Panc1 (cell line): ENCODE measurements at regions not wholly inside any gene's neighbourhood (a gene's known extent, or its start where the extent isn't known, plus 50 kb on each side); places are given as distances from the start of the nearest gene placed in this dataset.

ENCODE experiments used
- ATAC-seq: fragments of 200-7000 bp; cut with Tn5 transposase; 2 replicates; pipeline ENCODE4 v1.9.1; 2020; ENCODE audit warnings: mild to moderate bottlenecking, moderate library complexity
- BruUV-seq: library from RNA; stranded (reverse); fragments of 400-500 nt; replicated peaks from 2 replicates; lab custom pipeline; 2021; lab: Mats Ljungman, UMichigan
- CTCF ChIA-PET: fragments of 300-600 bp; sonication (Branson Sonifier 250); formaldehyde crosslinking; loops from one replicate; lab custom pipeline; 2022; ENCODE audit warnings: antibody characterized with exemption; lab: Charles Lee
- POLR2A ChIA-PET: fragments of 300-600 bp; sonication (Branson Sonifier 250); formaldehyde crosslinking; loops from one replicate; lab custom pipeline; 2022; ENCODE audit warnings: antibody characterized with exemption; lab: Charles Lee
- DNase-seq: peaks from one replicate; pipeline ENCODE4 v3.0.0-alpha.2; 2010; ENCODE audit warnings: low read depth, low spot score
- H3K27ac ChIP-seq: 2 replicates; pipeline ENCODE4 v1.5.1; 2011; ENCODE audit warnings: mild to moderate bottlenecking, low read length, inconsistent platforms
- H3K27me3 ChIP-seq: fragments of 200-500 bp; sonication (Bioruptor generic); 2 replicates; pipeline ENCODE4 v1.6.0; 2014; ENCODE audit warnings: low read length, inconsistent platforms; ENCODE audit not compliant: control insufficient read depth, insufficient read depth
- H3K36me3 ChIP-seq: fragments of 200-500 bp; sonication (Bioruptor generic); 2 replicates; pipeline ENCODE4 v1.5.1; 2014; ENCODE audit warnings: inconsistent platforms, mild to moderate bottlenecking, low read length, moderate library complexity; ENCODE audit not compliant: control insufficient read depth, insufficient read depth
- H3K4me1 ChIP-seq: 2 replicates; pipeline ENCODE4 v1.5.1; 2011; ENCODE audit warnings: inconsistent platforms, mild to moderate bottlenecking, low read length, moderate library complexity; ENCODE audit not compliant: control insufficient read depth, insufficient read depth
- H3K4me3 ChIP-seq, 2 experiments: 2 replicates each; pipeline ENCODE4 v1.5.1; 2011 to 2012; ENCODE audit warnings: low read depth in 2 of 2, low read length in 2 of 2, mild to moderate bottlenecking in 2 of 2, inconsistent platforms in 1 of 2, moderate library complexity in 1 of 2
- H3K9me3 ChIP-seq: fragments of 200-500 bp; sonication (Bioruptor generic); 2 replicates; pipeline ENCODE4 v1.5.1; 2014; ENCODE audit warnings: low read depth, mild to moderate bottlenecking, inconsistent platforms, low read length, moderate library complexity; ENCODE audit not compliant: control insufficient read depth, insufficient read depth
- POLR2AphosphoS5 ChIP-seq: IDR thresholded peaks from 2 replicates; pipeline ENCODE4 v1.6.1; 2012; ENCODE audit warnings: mild to moderate bottlenecking, low read depth, low read length, moderate library complexity
- REST ChIP-seq, 2 experiments: IDR thresholded peaks; 2 replicates each; pipeline ENCODE4 v1.6.1; 2011 to 2012; ENCODE audit warnings: low read depth in 2 of 2, control low read depth in 1 of 2, low read length in 1 of 2, mild to moderate bottlenecking in 1 of 2, moderate library complexity in 1 of 2; ENCODE audit not compliant: insufficient read depth in 1 of 2
- SIN3A ChIP-seq: IDR thresholded peaks from 2 replicates; pipeline ENCODE4 v1.6.1; 2012; ENCODE audit warnings: low read depth, mild to moderate bottlenecking, low read length, moderate library complexity, borderline replicate concordance; ENCODE audit not compliant: insufficient read depth
- TCF7L2 ChIP-seq: IDR thresholded peaks from 2 replicates; pipeline ENCODE4 v1.6.1; 2011; ENCODE audit warnings: mild to moderate bottlenecking, low read depth, low read length, inconsistent platforms
- in situ Hi-C: cut with HindIII; loops from 2 replicates; pipeline ENCODE4 v1.10.0; 2016; ENCODE audit warnings: low sequenced_read_pairs, low pct_unique_long_range_greater_than_20kb
- intact Hi-C: fragments of 100-400 bp; cut with micrococcal nuclease; formaldehyde crosslinking; loops from one replicate; pipeline ENCODE4 v1.10.0; 2022; ENCODE audit not compliant: unreplicated experiment
- TF ChIP-seq, protein P1 (sequence below): fragments of 450-650 bp; IDR thresholded peaks from 2 replicates; pipeline ENCODE4 v1.5.1; 2017; ENCODE audit warnings: mild to moderate bottlenecking

DNA sequence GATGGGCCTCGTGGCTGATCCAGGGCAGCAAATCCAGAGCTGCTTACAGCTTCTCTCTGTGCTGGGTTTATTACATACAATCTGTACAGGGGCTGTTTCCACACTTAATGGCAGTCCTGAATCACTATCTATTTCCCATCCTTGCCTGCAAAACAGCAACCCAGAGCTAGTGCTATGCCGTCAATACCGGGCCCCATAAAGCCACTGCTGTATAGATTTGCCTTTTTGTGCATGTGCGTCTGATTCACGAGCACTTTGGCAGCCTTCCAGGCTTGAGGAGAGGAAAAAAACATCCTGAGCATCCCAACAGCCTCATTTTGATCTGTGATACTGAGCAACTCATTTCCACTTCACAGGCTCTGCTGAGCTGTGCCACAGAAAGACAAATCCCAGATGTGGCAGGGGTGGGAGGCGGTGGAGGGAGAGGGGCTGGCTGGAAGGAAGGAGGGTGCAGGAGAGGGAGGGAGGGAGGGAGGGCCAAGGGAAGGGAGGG, 65.2 kb upstream of the TARBP1 start:
- CTCF ChIA-PET: interaction anchor here (0.6 to 0.7 kb wide), 2 partner anchors 39 to 40 kb away, joined by 3 read pairs; no protein-coding TSS in a partner anchor
- H3K27me3 ChIP-seq: no peaks in the 10 kb centered on the region
- DNase-seq (peak; percentile 92), ATAC-seq (peak; percentile 63)
- TF ChIP-seq, protein P1, sequence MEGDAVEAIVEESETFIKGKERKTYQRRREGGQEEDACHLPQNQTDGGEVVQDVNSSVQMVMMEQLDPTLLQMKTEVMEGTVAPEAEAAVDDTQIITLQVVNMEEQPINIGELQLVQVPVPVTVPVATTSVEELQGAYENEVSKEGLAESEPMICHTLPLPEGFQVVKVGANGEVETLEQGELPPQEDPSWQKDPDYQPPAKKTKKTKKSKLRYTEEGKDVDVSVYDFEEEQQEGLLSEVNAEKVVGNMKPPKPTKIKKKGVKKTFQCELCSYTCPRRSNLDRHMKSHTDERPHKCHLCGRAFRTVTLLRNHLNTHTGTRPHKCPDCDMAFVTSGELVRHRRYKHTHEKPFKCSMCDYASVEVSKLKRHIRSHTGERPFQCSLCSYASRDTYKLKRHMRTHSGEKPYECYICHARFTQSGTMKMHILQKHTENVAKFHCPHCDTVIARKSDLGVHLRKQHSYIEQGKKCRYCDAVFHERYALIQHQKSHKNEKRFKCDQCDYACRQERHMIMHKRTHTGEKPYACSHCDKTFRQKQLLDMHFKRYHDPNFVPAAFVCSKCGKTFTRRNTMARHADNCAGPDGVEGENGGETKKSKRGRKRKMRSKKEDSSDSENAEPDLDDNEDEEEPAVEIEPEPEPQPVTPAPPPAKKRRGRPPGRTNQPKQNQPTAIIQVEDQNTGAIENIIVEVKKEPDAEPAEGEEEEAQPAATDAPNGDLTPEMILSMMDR: no peak
- TF ChIP-seq POLR2AphosphoS5 (no peak), SIN3A (no peak), TCF7L2 (no peak), REST (IDR thresholded peaks at IDR 0.05; ENCODE audit: insufficient read depth in 1 of 2, low read depth in 2 of 2, low read length in 1 of 2) (no peak)
- H3K4me3 ChIP-seq: no peak overlapping the region
- H3K36me3 ChIP-seq: no peaks in the 10 kb centered on the region
- no TSS peak for BruUV-seq
- H3K9me3 ChIP-seq: no peaks in the 10 kb centered on the region
- intact Hi-C loops: no loop called here
- peaks cover 11% of the 10 kb centered on the region for H3K4me1 ChIP-seq
- in situ Hi-C loops: no loop called here
- no peak overlapping the region for H3K27ac ChIP-seq
- POLR2A ChIA-PET: interaction anchor here (0.5 to 0.8 kb wide), 2 partner anchors 54 to 60 kb away, joined by 5 to 8 read pairs; no protein-coding TSS in a partner anchor

- H3K4me3 ChIP-seq: no peak overlapping the region
- ATAC-seq: no peak
- ChIA-PET POLR2A (no interaction called here), CTCF (interaction anchor here (0.6 kb wide), 1 partner anchor 39 kb away, joined by 3 read pairs; no protein-coding TSS in a partner anchor)
- H3K36me3 ChIP-seq: no peaks in the 10 kb centered on the region
- H3K27ac ChIP-seq: no peak overlapping the region; the same call in 1 of the 2 replicates
- H3K27me3 ChIP-seq: no peaks in the 10 kb centered on the region
- in situ Hi-C loops (no loop called here), intact Hi-C loops (no loop called here)
- TF ChIP-seq SIN3A (no peak), REST (IDR thresholded peaks at IDR 0.05; ENCODE audit: insufficient read depth in 1 of 2, low read depth in 2 of 2, low read length in 1 of 2) (no peak), POLR2AphosphoS5 (no peak), TCF7L2 (no peak)
- TF ChIP-seq, protein P1: no peak
- H3K4me1 ChIP-seq: peaks cover 11% of the 10 kb centered on the region
- no peak for DNase-seq
- H3K9me3 ChIP-seq: no peaks in the 10 kb centered on the region
- BruUV-seq: no TSS peak
Measured at GRCh38 chr1:234543442-234544086, 64.6 kb upstream of the TARBP1 start.
